HG02938 (cell line): ENCODE measurements at regions not wholly inside any gene's neighbourhood (a gene's known extent, or its start where the extent isn't known, plus 50 kb on each side); places are given as distances from the start of the nearest gene placed in this dataset.
"Not testable (repeated sequence)": the region's sequence is repeated elsewhere in the genome, so short reads cannot be mapped to it uniquely, and the experiment has no call there.

ENCODE experiments used
- ATAC-seq: cut with Tn5 transposase; IDR thresholded peaks from one replicate; pipeline ENCODE4 v1.9.1; 2021; ENCODE audit warnings: mild to moderate bottlenecking, moderate library complexity; ENCODE audit not compliant: unreplicated experiment

DNA sequence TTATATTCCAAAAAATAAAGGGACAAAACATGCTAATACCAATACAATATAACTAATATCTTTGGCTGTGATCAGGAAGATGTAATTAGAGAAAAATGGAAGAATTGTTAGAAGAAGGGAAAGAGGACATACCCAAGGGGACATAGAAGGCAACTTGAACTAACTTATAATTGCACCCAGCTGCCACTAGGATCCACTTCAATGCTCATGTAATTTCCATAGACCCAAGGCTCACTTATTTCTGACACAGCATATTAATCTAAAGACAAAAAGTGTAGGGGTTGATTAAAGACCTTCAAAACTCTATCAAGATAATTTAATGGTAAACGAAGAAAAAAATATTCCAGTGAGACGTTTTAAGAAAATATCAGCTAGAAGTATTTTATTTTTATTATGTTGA lies 396.0 kb upstream of the ADGRB3 start:
- ATAC-seq = no peak

DNA sequence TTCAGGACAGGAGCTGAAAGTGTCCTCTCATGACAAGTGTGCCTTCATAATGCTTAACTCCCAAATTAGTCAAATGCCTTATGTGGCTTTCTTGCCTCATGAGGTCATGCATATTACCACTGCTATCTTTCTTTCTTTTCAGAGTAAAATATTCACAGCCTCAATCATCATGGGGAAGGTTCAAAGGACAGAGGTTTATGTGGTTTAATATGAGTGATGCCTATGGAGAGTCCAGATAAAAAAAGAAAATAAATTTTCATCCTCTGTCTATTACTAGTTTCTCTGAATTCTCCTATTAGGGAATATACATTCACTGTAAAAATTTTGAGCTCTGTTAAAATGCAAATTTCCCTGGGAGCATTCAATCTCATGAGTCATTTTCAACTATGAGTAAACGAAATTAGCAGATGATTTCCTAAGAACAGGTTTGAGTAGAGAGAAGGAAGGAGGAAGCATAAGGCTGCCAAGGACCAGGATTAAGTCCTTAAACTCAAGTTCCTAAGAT lies 396.9 kb upstream of the ADGRB3 start:
- peak; percentile 50 for ATAC-seq

DNA sequence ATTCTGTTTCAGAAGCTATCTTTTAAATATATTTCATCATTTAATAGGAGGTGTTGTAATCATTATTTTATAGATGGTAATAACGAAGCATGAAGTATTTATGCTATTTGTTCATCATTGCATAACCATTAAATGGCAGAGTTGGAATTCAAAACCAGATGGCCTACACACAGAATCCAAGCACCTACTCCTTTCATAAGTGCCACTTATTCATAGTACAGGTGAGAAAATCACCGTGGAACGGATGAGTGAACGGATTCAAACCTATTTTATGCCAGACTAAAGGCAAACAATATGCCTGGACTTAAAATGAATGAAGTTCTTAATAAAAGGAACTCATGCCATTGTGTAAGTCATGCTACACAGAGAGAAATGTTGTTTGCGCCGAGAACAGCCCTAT lies 397.9 kb upstream of the ADGRB3 start:
- no peak for ATAC-seq

DNA sequence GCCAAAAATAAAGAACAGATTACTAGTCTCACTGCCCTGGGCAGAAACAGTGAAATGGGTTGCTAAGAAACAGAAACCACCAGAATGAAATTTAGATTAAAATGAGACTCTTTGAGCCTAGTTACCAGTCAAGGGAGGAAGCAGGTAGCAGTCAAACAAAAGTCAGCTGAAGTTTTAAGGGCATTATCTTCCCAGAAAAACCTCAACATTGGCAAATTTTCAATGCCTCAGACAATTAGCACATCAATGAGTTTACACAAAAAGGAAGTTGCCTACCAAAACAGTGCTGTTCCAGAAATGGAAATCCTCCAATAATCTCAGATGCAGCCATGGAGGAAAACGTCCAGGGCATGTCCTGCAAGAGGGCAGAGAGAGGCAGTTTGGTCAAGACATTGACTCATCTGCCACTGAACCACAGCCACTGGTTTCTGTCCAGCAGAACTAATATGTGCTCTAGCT lies 399.7 kb upstream of the ADGRB3 start:
- ATAC-seq = no peak

DNA sequence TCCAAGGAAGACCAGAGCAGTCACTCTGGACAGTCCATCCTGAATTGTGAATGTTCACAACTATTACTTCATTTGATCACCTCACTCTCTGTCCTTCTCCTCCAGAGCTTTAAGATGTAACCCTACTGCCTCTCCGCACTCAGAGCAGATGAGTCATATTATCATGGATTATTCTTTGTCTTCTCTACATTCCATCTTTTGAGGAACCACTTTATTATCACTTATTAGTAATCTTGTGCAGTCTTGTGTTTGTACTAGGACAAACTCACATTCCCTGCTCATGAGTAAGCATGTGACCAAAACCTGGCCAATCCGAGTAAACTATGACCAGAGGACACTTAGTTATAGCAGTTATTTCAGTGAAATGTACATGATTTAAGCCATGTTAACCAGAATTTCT lies 401.5 kb upstream of the ADGRB3 start:
- ATAC-seq = no peak

DNA sequence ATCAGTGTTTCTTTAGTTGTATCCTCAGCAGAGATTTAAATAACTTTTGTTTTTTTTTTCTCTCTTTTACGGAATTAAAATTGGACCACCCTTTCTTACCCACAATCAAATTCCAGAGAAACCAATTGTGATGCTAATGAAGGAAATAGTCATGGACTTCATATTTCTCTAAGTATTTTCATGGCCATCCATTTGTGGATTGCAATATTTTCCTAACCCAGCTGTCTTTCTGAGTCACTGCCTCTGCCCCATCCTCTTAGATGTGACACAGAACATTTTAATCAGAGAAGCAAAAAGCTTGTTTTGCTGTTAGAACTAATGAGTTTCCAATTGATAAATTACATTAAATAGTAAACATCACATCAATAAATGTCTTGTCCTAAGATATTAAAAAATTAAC lies 405.5 kb upstream of the ADGRB3 start:
- ATAC-seq = no peak

DNA sequence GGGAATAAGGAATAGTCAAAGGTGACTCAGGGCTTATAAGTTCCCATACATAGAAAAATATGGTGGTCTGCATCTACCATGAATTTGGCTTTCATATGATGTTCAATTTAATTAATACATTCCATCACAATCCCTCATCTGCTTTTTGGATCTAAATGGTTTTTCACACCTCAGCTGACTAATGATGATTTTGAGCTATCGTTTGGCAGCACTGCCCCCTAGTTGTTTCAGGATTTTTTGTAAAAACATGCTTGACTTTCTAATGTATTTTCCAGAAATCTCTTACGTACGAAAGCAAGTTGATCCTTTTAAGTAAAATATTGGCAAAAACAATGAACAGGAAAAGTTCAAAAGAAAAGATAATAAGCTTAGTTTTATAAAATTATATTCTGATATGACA lies 408.6 kb upstream of the ADGRB3 start:
- no peak for ATAC-seq

DNA sequence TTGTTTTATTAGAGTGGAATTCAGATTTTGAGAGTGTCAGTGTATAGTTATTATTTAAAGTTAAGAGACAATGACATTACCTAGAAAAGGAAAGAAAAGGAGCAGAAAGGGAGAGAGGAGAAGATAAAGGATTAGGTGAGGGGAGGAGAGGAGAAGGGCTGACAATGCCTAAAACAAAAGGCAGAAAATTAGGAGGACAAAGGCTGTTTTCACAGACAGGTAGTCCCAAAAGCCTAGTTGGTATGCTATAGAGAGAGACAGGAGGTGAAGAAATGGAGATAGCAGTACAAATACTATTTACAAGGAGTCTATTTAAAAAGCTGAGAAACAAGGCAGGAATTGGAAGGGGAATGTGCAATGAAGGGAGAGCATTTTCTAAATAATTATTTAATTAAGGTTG lies 409.4 kb upstream of the ADGRB3 start:
- ATAC-seq = no peak

DNA sequence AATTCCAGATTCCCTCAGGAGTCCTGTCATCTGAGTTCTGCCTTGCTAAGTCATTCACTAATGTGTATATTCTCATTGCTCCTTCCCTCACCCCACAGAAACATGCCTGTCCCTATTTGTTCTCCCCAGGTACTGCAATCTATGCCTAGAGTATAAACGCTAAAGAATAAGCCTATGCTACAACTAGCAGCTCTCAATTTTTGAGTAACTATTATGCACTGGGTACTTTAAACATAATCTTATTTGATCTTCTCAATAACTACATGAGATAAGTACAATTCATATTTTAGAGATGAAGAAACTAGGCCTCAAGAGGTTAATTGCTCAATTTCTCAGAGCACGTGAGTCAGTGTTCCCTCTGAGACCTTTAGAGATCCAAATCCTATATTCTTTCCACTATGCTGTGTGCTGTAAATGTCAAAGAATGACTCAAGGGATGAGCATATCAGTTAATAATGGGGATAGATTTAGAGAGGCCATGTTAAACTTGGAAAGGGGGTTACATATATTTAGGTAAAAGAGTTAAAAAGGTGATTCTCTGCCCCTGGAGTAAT lies 423.8 kb upstream of the ADGRB3 start:
- no peak for ATAC-seq

DNA sequence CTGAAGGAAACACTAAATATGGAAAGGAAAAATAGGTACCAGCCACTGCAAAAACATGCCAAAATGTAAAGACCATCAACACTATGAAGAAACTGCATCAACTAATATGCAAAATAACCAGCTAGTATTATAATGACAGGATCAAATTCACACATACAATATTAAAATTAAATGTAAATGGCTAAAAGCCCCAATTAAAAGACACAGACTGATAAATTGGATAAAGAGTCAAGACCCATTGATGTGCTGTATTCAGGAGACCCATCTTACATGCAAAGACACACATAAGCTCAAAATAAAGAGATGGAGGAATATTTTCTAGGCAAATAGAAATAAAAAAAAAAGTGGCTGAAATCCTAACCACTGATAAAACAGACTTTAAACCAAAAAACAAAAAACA lies 427.5 kb upstream of the ADGRB3 start:
- ATAC-seq = not testable (repeated sequence)

DNA sequence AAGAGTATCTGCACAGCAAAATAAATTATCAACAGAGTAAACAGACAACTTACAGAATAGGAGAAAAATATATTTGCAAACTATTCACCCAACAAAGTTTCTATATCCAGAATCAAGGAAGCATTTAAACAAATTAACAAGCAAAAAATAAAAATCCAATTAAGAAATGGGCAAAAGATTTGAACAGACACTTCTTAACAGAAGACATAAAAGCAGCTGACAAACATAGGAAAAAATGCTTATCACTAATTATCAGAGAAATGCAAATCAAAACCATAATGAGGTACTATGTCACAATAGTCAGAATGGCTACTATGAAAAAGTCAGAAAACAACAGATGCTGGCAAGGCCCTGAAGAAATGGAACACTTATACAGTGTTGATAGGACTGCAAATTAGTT lies 434.2 kb upstream of the ADGRB3 start:
- no peak for ATAC-seq

DNA sequence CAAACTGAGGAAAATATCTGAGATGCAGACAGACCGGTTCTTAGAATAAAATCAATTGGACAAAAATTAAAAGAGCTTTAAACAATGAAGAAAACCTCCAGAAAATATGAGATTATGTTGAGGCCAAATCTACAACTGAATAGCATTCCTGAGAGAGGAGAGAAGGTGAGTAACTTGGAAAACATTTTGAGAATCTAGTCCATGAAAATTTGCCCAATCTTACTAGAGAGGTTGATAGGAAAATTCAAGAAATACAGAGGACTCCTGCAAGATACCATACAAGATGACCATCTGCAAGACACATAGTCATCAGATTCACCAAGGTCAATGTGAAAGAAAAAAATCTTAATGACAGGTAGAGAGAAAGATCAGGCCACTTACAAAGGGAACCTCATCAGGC lies 437.7 kb upstream of the ADGRB3 start:
- ATAC-seq = no peak

DNA sequence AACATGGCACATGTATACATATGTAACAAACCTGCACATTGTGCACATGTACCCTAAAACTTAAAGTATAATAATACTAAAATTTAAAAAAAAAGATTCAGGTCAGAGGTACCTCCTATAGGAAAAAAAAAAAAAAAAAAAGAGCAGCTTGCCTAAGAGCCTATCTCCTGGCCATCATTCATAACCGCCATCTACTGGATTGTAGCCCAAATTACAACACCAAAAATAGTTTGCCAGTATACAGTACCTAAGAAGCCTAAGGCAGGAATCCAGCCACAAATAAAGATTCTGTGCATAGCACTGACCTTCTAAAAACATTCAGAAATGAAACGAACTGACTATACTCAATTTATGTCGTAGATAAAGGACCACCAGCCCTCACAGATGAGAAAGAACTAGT lies 438.4 kb upstream of the ADGRB3 start:
- no peak for ATAC-seq

DNA sequence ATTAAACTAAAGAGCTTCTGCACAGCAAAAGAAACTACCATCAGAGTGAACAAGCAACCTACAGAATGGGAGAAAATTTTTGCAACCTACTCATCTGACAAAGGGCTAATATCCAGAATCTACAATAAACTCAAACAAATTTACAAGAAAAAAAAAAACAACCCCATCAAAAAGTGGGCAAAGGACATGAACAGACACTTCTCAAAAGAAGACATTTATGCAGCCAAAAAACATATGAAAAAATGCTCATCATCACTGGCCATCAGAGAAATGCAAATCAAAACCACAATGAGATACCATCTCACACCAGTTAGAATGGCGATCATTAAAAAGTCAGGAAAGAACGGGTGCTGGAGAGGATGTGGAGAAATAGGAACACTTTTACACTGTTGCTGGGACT lies 439.3 kb upstream of the ADGRB3 start:
- ATAC-seq = not testable (repeated sequence)

DNA sequence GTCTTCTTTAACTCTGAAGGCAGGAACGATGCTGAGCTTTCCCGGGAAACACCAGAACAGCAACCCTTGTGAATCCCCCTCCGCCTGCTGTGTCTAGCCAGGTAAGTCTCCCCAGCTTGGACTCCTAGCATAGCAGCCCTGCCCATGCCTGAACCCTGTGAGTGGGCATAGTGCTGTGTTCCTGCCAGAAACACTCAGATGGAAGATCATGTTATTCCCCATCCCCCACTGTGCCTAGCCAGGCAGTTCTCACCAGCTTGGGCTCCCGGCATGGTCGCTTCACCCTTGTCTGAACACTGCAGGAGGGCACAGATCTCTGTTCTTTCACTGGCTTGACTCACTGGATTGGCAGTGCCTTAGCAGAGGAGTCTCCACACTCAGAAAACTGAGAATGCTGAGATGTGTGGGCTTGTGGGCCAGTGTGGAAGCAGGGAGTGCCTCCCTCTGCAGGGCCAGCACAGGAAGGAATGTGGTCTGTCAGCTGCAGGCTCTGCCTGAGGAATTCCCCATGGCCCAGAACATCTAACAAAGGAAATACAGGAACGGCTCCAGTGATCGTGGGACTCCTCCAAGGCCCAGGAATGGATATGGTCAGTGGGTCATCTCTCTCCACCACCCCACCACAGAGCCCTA lies 440.1 kb upstream of the ADGRB3 start:
- no peak for ATAC-seq

DNA sequence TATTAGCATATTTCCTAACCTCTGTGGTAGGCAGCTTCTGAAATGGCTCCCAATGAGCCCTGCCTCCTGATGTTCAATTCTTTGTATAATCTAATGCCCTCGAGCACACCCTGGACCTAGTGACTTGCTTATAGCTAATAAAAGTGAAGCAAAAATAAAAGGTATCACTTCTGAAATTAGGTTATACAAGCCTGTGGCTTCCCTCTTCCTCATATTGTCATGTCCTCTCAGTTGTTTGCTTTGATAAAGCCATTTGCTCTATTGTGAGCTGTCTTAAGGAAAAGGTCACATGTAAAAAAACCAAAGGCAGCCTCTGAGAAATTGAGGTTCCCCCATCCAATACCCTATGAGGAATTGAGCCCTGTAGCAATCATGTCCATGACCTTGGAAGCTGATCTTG lies 442.1 kb upstream of the ADGRB3 start:
- ATAC-seq = no peak

DNA sequence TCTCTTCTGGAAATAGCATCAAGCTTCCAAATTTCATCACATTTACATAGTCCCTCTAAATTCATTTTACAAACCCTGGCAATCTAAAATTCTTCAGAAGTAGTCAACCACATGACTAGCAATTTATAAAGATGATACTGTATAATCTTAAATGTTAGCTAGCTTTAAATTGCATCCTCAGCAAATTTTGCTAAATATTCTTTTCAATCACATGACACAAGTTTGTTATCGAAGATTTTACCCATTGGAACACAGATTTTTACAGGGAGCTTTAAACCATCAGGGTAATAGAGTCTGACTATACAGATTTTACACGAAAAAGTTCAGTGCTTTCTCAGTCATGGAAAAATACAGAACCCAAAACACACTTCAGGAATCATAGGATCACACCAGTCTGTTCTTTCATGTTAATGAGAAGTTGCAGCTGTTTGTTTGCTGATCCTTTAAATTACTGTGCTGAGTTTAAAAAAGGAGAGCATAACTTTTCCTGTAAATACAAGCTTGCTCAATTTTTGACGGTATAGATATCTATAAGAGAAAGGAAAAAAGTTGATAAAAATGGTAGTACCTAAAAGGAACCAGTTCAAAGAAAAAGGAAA lies 445.8 kb upstream of the ADGRB3 start:
- no peak for ATAC-seq

DNA sequence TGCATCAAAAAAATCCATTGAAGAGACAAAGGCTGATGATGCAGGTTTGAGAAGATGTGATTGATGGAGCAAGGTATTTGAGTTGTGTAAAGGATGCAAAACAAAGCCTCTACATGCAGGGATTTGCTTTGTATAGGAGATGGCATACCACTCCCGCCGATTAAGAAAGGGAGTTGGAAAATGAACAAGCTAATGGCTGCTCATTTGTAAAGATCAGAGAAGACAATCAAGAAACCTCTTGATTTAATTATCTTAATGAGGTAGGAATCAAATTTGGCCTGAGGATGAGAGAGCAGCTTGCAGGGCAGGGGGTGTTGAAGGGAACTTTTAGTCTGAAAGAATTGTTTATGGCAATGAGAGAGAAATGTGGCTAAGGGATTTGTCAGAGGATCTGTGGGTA lies 448.2 kb upstream of the ADGRB3 start:
- ATAC-seq = no peak

DNA sequence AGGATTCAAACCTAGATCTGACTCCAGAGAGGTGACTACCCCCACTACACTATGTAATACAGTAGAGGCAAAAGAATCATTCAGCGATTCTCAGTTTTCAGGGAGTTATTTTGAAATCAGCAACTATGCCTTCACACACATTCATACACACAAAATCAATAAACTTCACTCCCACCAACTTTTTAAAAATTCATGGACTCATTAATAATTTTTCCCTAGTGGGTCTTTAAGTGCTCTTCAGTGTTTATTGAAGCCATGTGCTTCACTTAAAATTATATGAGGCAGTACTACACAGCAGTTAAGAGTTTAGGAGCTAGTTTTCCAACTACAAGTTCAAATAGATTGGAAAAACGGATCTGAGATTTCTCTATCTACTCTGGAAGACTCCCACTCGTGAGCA lies 452.7 kb upstream of the ADGRB3 start:
- ATAC-seq = no peak

DNA sequence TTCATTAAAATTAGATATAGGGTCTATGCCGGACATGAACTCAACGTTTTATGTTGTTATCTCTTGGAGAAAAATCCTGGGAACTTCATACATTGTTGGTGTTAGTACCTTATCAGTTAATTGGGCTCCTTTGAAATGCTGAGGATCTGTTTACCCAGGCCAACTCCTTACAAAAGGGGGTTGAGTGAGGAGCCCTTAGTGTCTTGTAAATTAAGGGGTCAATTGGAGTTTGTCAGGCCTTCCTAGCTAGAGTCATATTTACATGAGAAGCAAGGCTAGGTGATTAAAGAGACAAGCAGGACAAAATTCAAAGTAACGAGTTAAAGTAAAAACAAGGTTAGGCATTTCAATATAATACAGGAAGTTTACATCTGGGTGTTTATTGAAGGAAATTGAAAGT lies 454.1 kb upstream of the ADGRB3 start:
- not testable (repeated sequence) for ATAC-seq

DNA sequence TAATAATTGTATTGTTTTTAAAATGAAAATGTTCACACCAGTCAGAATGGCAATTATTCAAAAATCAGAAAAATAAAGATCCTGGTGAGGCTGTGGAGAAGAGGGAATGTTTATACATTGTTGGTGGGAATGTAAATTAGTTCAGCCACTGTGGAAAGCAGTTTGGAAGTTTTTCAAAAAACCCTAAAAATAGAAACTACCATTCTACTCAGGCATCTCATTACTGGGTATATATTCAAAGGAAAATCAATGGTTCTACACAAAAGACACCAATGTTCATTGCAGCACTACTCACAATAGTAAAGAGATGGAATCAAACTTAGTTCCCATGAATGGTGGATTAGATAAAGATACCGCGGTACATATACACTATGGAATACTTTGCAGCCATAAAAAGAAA lies 461.5 kb upstream of the ADGRB3 start:
- no peak for ATAC-seq

DNA sequence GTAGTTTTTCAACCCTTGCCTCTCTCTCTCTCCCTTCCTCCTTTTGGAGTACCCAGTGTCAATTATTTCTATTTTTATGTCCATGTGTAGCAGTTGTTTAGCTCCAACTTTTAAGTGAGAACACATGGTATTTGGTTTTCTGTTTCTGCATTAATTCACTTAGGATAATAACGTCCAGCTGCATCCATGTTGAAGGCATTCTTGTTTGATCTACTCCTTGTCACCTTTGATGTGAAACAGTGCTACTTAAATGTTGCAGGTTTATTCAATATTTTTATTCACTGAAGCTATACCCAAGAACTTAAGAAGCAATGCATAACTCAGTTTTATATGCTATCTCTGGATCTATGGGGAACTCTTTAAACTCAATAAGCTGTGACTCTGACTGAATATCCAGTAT lies 465.2 kb upstream of the ADGRB3 start:
- no peak for ATAC-seq

DNA sequence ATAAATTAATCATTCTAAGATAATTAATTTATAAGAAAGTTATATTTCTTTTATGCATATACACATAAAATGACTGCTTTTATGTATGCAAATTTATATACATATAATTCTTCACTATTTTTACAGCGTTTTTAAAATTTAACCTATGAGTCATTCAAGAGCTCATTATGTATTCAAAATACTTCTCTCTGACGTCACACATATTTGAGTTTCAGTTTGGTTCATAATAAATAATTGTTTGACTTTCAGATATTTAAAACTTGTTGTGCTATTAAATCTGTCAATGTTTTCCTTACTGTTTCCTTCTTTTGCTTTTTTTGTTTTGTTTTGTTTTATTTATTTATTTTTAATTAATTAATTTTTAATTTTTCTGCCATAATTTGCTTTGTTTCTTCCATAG lies 467.5 kb upstream of the ADGRB3 start:
- ATAC-seq = no peak
